HepG2 (cell line): ENCODE measurements at regions not wholly inside any gene's neighbourhood (a gene's known extent, or its start where the extent isn't known, plus 50 kb on each side); places are given as distances from the start of the nearest gene placed in this dataset.

Source experiments
- ARID2 ChIP-seq: sonication (generic); formaldehyde crosslinking; IDR thresholded peaks from 2 replicates; pipeline ENCODE4 v1.8.1; 2022; ENCODE audit warnings: mild to moderate bottlenecking, missing genetic modification reagents, borderline replicate concordance
- CEBPG ChIP-seq: IDR thresholded peaks from 2 replicates; pipeline ENCODE4 v1.6.1; 2016
- EEA1 ChIP-seq: sonication (generic); formaldehyde crosslinking; IDR thresholded peaks from 2 replicates; pipeline ENCODE4 v1.5.1; 2020; ENCODE audit warnings: mild to moderate bottlenecking, missing genetic modification reagents, borderline replicate concordance
- ELF1 ChIP-seq: sonication (generic); formaldehyde crosslinking; IDR thresholded peaks from 2 replicates; pipeline ENCODE4 v1.4.0; 2020; ENCODE audit warnings: missing genetic modification reagents
- GABPB1 ChIP-seq: IDR thresholded peaks from 2 replicates; pipeline ENCODE4 v1.6.1; 2016; ENCODE audit warnings: mild to moderate bottlenecking, missing genetic modification reagents, moderate library complexity, missing compliant biosample characterization
- KDM3A ChIP-seq: IDR thresholded peaks from 2 replicates; pipeline ENCODE4 v1.6.1; 2018; ENCODE audit warnings: low read depth, missing compliant biosample characterization
- KLF16 ChIP-seq, 2 experiments: sonication (generic) in 1 of 2; formaldehyde crosslinking in 1 of 2; IDR thresholded peaks; 2 replicates each; pipeline versions ENCODE4 v1.6.1 to v1.8.0; 2016 to 2023; ENCODE audit warnings: missing genetic modification reagents in 2 of 2, missing compliant biosample characterization in 1 of 2
- KLF6 ChIP-seq: IDR thresholded peaks from 2 replicates; pipeline ENCODE4 v1.8.0; 2016; ENCODE audit warnings: missing biosample characterization, missing genetic modification reagents
- MBNL3 ChIP-seq: fragments of 250-450 bp; sonication (Bioruptor Pico); conservative IDR thresholded peaks from 2 replicates; pipeline ENCODE4 v1.8.0; 2022; ENCODE audit warnings: mild to moderate bottlenecking, inconsistent platforms
- MXD4 ChIP-seq: IDR thresholded peaks from 2 replicates; pipeline ENCODE4 v1.6.1; 2016; ENCODE audit warnings: mild to moderate bottlenecking, missing biosample characterization, missing genetic modification reagents
- MYPOP ChIP-seq: sonication (generic); formaldehyde crosslinking; IDR thresholded peaks from 2 replicates; pipeline ENCODE4 v1.8.1; 2023; ENCODE audit warnings: mild to moderate bottlenecking, moderate library complexity, missing genetic modification reagents
- NFYB ChIP-seq: sonication (generic); formaldehyde crosslinking; IDR thresholded peaks from 2 replicates; pipeline ENCODE4 v1.4.0; 2020; ENCODE audit warnings: missing genetic modification reagents
- POLR2G ChIP-seq: fragments of 200-400 bp; formaldehyde crosslinking; IDR thresholded peaks from 2 replicates; pipeline ENCODE4 v1.6.1; 2018; ENCODE audit warnings: mild to moderate bottlenecking, low read depth, low read length, moderate library complexity
- SALL1 ChIP-seq: sonication (generic); formaldehyde crosslinking; IDR thresholded peaks from 2 replicates; pipeline ENCODE4 v1.8.0; 2022; ENCODE audit warnings: mild to moderate bottlenecking, missing genetic modification reagents
- SKI ChIP-seq: fragments of 450-650 bp; IDR thresholded peaks from one replicate; pipeline ENCODE4 v1.6.1; 2018; ENCODE audit warnings: mild to moderate bottlenecking; ENCODE audit not compliant: partially characterized antibody
- SNAPC2 ChIP-seq: sonication (generic); formaldehyde crosslinking; IDR thresholded peaks from 2 replicates; pipeline ENCODE4 v1.8.1; 2022; ENCODE audit warnings: mild to moderate bottlenecking, missing genetic modification reagents
- SPEN ChIP-seq: sonication (generic); formaldehyde crosslinking; IDR thresholded peaks from 2 replicates; pipeline ENCODE4 v1.5.1; 2020; ENCODE audit warnings: low read depth, mild to moderate bottlenecking, missing genetic modification reagents
- XRCC5 ChIP-seq: fragments of 200-400 bp; formaldehyde crosslinking; optimal IDR thresholded peaks from 2 replicates; pipeline ENCODE3; 2017; ENCODE audit warnings: mild to moderate bottlenecking, low read length
- ZNF335 ChIP-seq: sonication (generic); formaldehyde crosslinking; IDR thresholded peaks from 2 replicates; pipeline ENCODE4 v1.4.0; 2020; ENCODE audit warnings: missing genetic modification reagents
- ZNF598 ChIP-seq: sonication (generic); formaldehyde crosslinking; IDR thresholded peaks from 2 replicates; pipeline ENCODE4 v1.5.1; 2020; ENCODE audit warnings: mild to moderate bottlenecking, missing genetic modification reagents, borderline replicate concordance
- ZNF672 ChIP-seq: sonication (generic); formaldehyde crosslinking; IDR thresholded peaks from 2 replicates; pipeline ENCODE4 v1.8.1; 2022; ENCODE audit warnings: missing genetic modification reagents
- ZNF891 ChIP-seq: sonication (generic); formaldehyde crosslinking; IDR thresholded peaks from 2 replicates; pipeline ENCODE4 v1.5.0; 2020; ENCODE audit warnings: mild to moderate bottlenecking, missing genetic modification reagents
- ZSCAN21 ChIP-seq: sonication (generic); formaldehyde crosslinking; IDR thresholded peaks from 2 replicates; pipeline ENCODE4 v1.8.0; 2022; ENCODE audit warnings: mild to moderate bottlenecking, missing genetic modification reagents, moderate library complexity, borderline replicate concordance
- TF ChIP-seq, protein P1 (sequence below): sonication (generic); formaldehyde crosslinking; conservative IDR thresholded peaks from 2 replicates; pipeline ENCODE4 v1.8.0; 2022; ENCODE audit warnings: low read depth, missing genetic modification reagents
- TF ChIP-seq, protein P2 (sequence below): IDR thresholded peaks from 2 replicates; pipeline ENCODE4 v1.6.1; 2016; ENCODE audit warnings: mild to moderate bottlenecking, missing biosample characterization, missing genetic modification reagents
- TF ChIP-seq, protein P3 (sequence below): sonication (generic); IDR thresholded peaks from 2 replicates; pipeline ENCODE4 v1.6.1; 2016; ENCODE audit warnings: low read depth, borderline replicate concordance
- TF ChIP-seq, protein P4 (sequence below): sonication (generic); formaldehyde crosslinking; conservative IDR thresholded peaks from 2 replicates; pipeline ENCODE4 v1.4.0; 2020; ENCODE audit warnings: missing genetic modification reagents

DNA sequence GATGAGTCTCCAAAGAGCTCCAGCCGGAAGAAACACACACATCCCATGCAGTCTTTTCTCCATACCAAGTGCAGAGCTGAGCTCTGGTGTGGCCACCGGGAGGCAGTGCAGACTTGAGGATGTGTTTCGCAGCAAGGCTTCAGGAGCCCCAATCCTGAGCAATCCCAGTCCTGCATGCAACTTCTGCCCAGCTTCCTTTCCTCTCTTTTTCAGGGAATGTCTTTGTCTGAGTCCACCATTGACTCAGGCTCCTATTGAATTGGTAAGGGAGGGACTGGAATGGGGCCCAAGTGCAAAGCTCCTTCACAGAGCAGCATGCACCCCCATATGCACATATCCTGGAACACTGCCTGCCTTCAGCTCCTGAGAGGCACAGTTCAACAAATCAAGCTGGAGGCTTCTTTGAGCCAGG lies 50.5 kb upstream of the ASIP start (continued):
- TF ChIP-seq ZSCAN21 (CRISPR knock-in tag), result no peak
- TF ChIP-seq, protein P1, sequence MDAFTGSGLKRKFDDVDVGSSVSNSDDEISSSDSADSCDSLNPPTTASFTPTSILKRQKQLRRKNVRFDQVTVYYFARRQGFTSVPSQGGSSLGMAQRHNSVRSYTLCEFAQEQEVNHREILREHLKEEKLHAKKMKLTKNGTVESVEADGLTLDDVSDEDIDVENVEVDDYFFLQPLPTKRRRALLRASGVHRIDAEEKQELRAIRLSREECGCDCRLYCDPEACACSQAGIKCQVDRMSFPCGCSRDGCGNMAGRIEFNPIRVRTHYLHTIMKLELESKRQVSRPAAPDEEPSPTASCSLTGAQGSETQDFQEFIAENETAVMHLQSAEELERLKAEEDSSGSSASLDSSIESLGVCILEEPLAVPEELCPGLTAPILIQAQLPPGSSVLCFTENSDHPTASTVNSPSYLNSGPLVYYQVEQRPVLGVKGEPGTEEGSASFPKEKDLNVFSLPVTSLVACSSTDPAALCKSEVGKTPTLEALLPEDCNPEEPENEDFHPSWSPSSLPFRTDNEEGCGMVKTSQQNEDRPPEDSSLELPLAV (CRISPR knock-in tag), result no peak
- TF ChIP-seq, protein P2, sequence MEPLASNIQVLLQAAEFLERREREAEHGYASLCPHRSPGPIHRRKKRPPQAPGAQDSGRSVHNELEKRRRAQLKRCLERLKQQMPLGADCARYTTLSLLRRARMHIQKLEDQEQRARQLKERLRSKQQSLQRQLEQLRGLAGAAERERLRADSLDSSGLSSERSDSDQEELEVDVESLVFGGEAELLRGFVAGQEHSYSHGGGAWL (CRISPR knock-in tag), result 0 out of 2 replicates have a peak, but pooled peaks have one; percentile 29
- TF ChIP-seq ZNF891 (CRISPR knock-in tag), result no peak
- TF ChIP-seq ZNF598 (CRISPR knock-in tag), result no peak
- peak in 1 of 2 experiments; percentile 68; a peak in 1 of 4 replicates for TF ChIP-seq KLF16 (CRISPR knock-in tag; IDR thresholded peaks at IDR 0.05)
- peak; percentile 44; the same call in 1 of the 2 replicates for TF ChIP-seq SALL1 (CRISPR knock-in tag)
- peak; percentile 29; the same call in 1 of the 2 replicates for TF ChIP-seq MXD4 (CRISPR knock-in tag)
- no peak for TF ChIP-seq ZNF672 (CRISPR knock-in tag)
- TF ChIP-seq, protein P3, sequence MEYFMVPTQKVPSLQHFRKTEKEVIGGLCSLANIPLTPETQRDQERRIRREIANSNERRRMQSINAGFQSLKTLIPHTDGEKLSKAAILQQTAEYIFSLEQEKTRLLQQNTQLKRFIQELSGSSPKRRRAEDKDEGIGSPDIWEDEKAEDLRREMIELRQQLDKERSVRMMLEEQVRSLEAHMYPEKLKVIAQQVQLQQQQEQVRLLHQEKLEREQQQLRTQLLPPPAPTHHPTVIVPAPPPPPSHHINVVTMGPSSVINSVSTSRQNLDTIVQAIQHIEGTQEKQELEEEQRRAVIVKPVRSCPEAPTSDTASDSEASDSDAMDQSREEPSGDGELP, result no peak
- TF ChIP-seq ZNF335 (CRISPR knock-in tag), result 0 out of 2 replicates have a peak, but pooled peaks have one; percentile 25
- TF ChIP-seq SKI, result peak; percentile 23
- 0 out of 2 replicates have a peak, but pooled peaks have one; percentile 13 for TF ChIP-seq GABPB1 (CRISPR knock-in tag)
- TF ChIP-seq, protein P4, sequence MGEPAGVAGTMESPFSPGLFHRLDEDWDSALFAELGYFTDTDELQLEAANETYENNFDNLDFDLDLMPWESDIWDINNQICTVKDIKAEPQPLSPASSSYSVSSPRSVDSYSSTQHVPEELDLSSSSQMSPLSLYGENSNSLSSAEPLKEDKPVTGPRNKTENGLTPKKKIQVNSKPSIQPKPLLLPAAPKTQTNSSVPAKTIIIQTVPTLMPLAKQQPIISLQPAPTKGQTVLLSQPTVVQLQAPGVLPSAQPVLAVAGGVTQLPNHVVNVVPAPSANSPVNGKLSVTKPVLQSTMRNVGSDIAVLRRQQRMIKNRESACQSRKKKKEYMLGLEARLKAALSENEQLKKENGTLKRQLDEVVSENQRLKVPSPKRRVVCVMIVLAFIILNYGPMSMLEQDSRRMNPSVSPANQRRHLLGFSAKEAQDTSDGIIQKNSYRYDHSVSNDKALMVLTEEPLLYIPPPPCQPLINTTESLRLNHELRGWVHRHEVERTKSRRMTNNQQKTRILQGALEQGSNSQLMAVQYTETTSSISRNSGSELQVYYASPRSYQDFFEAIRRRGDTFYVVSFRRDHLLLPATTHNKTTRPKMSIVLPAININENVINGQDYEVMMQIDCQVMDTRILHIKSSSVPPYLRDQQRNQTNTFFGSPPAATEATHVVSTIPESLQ (CRISPR knock-in tag), result no peak
- 0 out of 2 replicates have a peak, but pooled peaks have one; percentile 81 for TF ChIP-seq KDM3A (CRISPR knock-in tag)
- TF ChIP-seq MBNL3 (CRISPR knock-in tag), result no peak
- TF ChIP-seq SPEN (CRISPR knock-in tag), result 0 out of 2 replicates have a peak, but pooled peaks have one; percentile 5
- peak; percentile 51; the same call in 1 of the 2 replicates for TF ChIP-seq ELF1 (CRISPR knock-in tag)
- TF ChIP-seq XRCC5, result peak; percentile 88
- no peak for TF ChIP-seq ARID2 (CRISPR knock-in tag)
- peak; percentile 32; the same call in 1 of the 2 replicates for TF ChIP-seq CEBPG (CRISPR knock-in tag)
- TF ChIP-seq EEA1 (CRISPR knock-in tag), result no peak
- no peak for TF ChIP-seq SNAPC2 (CRISPR knock-in tag)
- TF ChIP-seq POLR2G, result no peak
- no peak for TF ChIP-seq MYPOP
- TF ChIP-seq KLF6 (CRISPR knock-in tag), result no peak
- 0 out of 2 replicates have a peak, but pooled peaks have one; percentile 10 for TF ChIP-seq NFYB (CRISPR knock-in tag)
